ENCODE measurements at regions not wholly inside any gene's neighbourhood (a gene's known extent, or its start where the extent isn't known, plus 50 kb on each side); places are given as distances from the start of the nearest gene placed in this dataset.
"Not testable (repeated sequence)": the region's sequence is repeated elsewhere in the genome, so short reads cannot be mapped to it uniquely, and the experiment has no call there.

DNA sequence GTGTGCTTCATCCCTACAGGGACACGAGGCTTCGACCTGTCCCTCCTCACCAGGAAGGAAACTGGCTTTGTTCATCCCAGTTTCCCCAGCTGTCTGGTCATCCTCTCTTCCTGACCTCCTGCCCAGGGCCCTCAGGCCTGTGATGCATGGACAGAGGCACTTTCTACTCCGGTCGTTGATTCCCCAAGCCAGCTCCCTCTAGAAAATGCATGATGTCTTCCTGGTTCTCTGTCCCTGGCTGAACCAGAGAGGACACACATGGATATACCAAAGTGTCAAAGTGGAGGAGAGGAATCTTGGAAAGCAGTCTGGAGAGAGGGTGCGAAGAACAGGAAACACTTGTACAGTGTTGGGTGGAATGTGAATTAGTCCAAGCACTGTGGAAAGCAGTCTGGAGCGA, 501.4 kb downstream of the TMEM121 start:
- TF ChIP-seq SUZ12 (IDR thresholded peaks at IDR 0.05; ENCODE audit: extremely low read depth, insufficient read depth, insufficient read length); YY1 (IDR thresholded peaks at IDR 0.05; ENCODE audit: insufficient read depth, insufficient read length): not testable (repeated sequence)

Data from NT2/D1 (cell line).